Choroid plexus epithelial cell (primary cell): ENCODE measurements at regions not wholly inside any gene's neighbourhood (a gene's known extent, or its start where the extent isn't known, plus 50 kb on each side); places are given as distances from the start of the nearest gene placed in this dataset.
"Not testable (repeated sequence)": the region's sequence is repeated elsewhere in the genome, so short reads cannot be mapped to it uniquely, and the experiment has no call there.

Source experiments
- DNase-seq: peaks from one replicate; pipeline ENCODE4 v3.0.0-alpha.2; 2010; ENCODE audit warnings: low read depth
- H3K4me3 ChIP-seq: 2 replicates; pipeline ENCODE4 v1.5.1; 2011; ENCODE audit warnings: low read depth, mild to moderate bottlenecking, control low read depth, low read length, moderate library complexity
- CTCF ChIP-seq: conservative IDR thresholded peaks from 2 replicates; pipeline ENCODE4 v1.5.1; 2011; ENCODE audit warnings: low read depth, mild to moderate bottlenecking, control low read depth, inconsistent platforms, low read length, moderate library complexity

- TF ChIP-seq CTCF: no peak
- no peak overlapping the region for H3K4me3 ChIP-seq
- DNase-seq: no peak
Observed at GRCh38 chr5:125236007-125236406, 489.6 kb upstream of the ZNF608 start.

- DNase-seq: no peak
- no peak overlapping the region for H3K4me3 ChIP-seq
- no peak for TF ChIP-seq CTCF
Observed at GRCh38 chr5:125236981-125237380, 490.5 kb upstream of the ZNF608 start.

DNA sequence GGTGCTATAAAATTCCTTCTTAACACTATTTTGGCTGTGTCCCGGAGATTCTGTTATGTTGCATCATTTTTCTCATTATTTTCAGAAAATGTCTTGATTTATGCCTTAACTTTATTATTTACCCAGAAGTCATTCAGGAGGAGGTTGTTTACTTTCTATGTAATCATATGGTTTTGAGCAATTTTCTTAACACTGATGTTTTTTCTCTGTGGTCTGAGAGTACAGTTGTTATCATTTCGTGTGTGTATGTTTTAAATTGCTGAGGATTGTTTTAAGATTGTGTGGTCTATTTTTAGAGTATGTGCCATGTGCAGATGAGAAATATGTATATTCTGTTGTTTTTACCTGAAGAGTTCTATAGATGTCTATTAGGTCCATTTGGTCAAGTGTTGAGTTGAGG is 498.1 kb upstream of the ZNF608 start:
- DNase-seq: peak; percentile 5
- no peak for TF ChIP-seq CTCF
- H3K4me3 ChIP-seq: no peak overlapping the region

DNA sequence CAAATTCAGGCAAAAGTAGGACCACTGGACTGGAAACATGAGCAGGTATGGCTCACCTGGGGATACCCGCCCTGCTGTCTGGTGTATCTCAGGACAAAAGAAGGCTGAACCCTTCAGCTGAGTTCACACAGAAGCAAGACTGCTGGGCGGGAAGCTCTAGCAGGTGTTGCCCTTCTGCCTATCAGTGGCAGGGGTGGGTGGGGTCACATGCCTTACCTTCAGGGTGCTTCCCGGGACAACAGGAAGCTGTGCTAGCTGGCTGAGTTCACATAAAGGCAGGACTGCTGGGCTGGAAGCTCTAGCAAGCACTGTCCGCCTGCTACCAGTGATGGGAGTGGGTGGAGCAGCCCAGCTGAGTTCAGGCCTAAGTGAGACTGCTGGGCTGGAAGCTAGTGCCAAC is 498.8 kb upstream of the ZNF608 start:
- no peak for DNase-seq

DNA sequence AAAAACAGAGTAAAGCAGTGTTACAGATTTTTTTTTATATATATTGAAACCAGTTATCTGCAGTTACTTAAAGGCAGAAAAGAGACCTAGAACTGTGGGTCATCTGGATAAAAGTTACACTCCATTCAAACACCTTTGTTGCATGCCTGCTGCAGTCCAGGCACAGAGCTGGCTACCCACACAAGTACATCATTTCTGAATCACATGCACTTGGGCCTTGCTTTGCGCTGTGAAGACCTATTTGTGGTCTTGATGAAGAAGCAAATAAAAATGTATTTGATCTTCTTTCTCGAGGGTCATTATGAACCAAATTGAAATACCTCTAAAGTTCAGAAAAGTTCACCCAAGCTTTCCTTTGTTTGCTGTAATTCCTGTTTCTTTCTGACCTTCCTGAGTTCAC is 503.0 kb upstream of the ZNF608 start:
- DNase-seq: no peak
- H3K4me3 ChIP-seq: no peak overlapping the region
- no peak for TF ChIP-seq CTCF

More for the DNA sequence above, 498.8 kb upstream of the ZNF608 start:
- no peak for TF ChIP-seq CTCF
- H3K4me3 ChIP-seq: no peak overlapping the region

DNA sequence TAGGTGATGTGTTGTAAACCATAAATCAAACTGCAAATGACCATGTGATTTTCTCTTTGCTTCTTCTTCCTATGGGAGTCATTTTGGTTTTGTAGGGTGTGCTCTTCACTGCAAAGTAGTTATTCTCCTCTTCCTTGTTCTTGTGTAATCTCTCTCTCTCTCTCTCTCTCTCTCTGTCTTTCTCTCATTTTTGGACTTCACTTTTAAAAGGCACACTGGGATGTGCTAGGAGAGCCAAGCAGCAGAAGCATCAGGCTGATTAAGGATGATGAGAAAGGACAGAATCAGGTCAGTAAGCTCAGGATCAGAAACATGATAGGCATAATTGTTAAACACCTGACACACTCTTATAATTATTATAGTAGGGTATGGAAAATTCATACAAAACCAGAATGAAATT is 505.3 kb upstream of the ZNF608 start:
- no peak for TF ChIP-seq CTCF
- DNase-seq: no peak
- no peak overlapping the region for H3K4me3 ChIP-seq

- not testable (repeated sequence) for DNase-seq, H3K4me3 ChIP-seq
Observed at GRCh38 chr5:125253634-125254033, 507.2 kb upstream of the ZNF608 start.

GRCh38 chr5:125254267-125254666 is 507.8 kb upstream of the ZNF608 start:
- DNase-seq: no peak
- TF ChIP-seq CTCF: no peak
- H3K4me3 ChIP-seq: no peak overlapping the region
